K562 (cell line): ENCODE measurements at regions not wholly inside any gene's neighbourhood (a gene's known extent, or its start where the extent isn't known, plus 50 kb on each side); places are given as distances from the start of the nearest gene placed in this dataset.

Experiments used
- ATAC-seq: fragments of 200-7000 bp; cut with Tn5 transposase; 3 replicates; pipeline ENCODE4 v1.9.1; 2020; ENCODE audit warnings: moderate library complexity
- BruUV-seq: library from RNA; stranded (reverse); fragments of 400-500 nt; replicated peaks from 2 replicates; lab custom pipeline; 2021; lab: Mats Ljungman, UMichigan
- CTCF ChIA-PET: fragments of 300-600 bp; formaldehyde crosslinking; extraction: SDS; loops from one replicate; lab custom pipeline; 2021; ENCODE audit warnings: low intra/inter-chr PET ratio; lab: Yijun Ruan, JAX
- POLR2A ChIA-PET: fragments of 300-600, 350-650 bp; sonication (Branson Sonifier 250); formaldehyde crosslinking; extraction: SDS; loops from one replicate; lab custom pipeline; 2021; ENCODE audit warnings: antibody characterized with exemption, inconsistent platforms; lab: Yijun Ruan, JAX
- DNase-seq, 4 experiments: peaks; one replicate each; pipeline versions ENCODE4 v3.0.0 to v3.0.0-alpha.2; 2011 to 2018; ENCODE audit warnings: low spot score in 3 of 4, mixed read lengths in 3 of 4; ENCODE audit errors: extremely low read depth in 1 of 4
- FAIRE-seq: peaks from 2 replicates; lab custom pipeline; 2011; peaks lifted over from hg19 to GRCh38; lab: Jason Lieb, UNC
- H2AFZ ChIP-seq: 2 replicates; pipeline ENCODE4 v1.6.0; 2011; ENCODE audit warnings: low read depth, low read length, control low read depth, inconsistent platforms
- H3K27ac ChIP-seq: fragments of 200-600 bp; 3 replicates; pipeline ENCODE4 v1.8.0; 2011; ENCODE audit warnings: low read depth, mild to moderate bottlenecking, control low read depth, inconsistent platforms, low read length, moderate library complexity, mixed read lengths; ENCODE audit errors: extremely low read depth
- H3K27me3 ChIP-seq, 2 experiments: fragments of 300-600 bp in 1 of 2; 2 replicates in 1 of 2; 3 replicates in 1 of 2; pipeline versions ENCODE4 v1.6.0 to v1.8.0; 2011; ENCODE audit warnings: inconsistent platforms in 2 of 2, low read length in 2 of 2, mild to moderate bottlenecking in 1 of 2, mixed read lengths in 1 of 2, moderate library complexity in 1 of 2; ENCODE audit not compliant: control insufficient read depth in 2 of 2, insufficient read depth in 2 of 2
- H3K36me3 ChIP-seq: fragments of 300-600 bp; 3 replicates; pipeline ENCODE4 v1.8.0; 2011; ENCODE audit warnings: mild to moderate bottlenecking, low read length, inconsistent platforms; ENCODE audit not compliant: control insufficient read depth, insufficient read depth
- H3K4me1 ChIP-seq, 2 experiments: fragments of 200-600 bp in 1 of 2; replicated peaks in 1 of 2; 2 replicates in 1 of 2; 3 replicates in 1 of 2; pipeline versions ENCODE4 v1.5.1 to v1.8.0; 2011; ENCODE audit warnings: inconsistent platforms in 2 of 2, low read length in 2 of 2, mild to moderate bottlenecking in 1 of 2, mixed read lengths in 1 of 2, moderate library complexity in 1 of 2; ENCODE audit not compliant: control insufficient read depth in 2 of 2, insufficient read depth in 2 of 2
- H3K4me2 ChIP-seq: 2 replicates; pipeline ENCODE4 v1.6.1; 2011; ENCODE audit warnings: low read length, control low read depth, inconsistent platforms, mixed read lengths; ENCODE audit not compliant: insufficient read depth
- H3K4me3 ChIP-seq: fragments of 200-600 bp; sonication (generic), shearing (Covaris generic); 2 replicates; pipeline ENCODE4 v1.5.1; 2016; ENCODE audit warnings: control low read depth, inconsistent platforms
- H3K79me2 ChIP-seq: fragments of 200-600 bp; 3 replicates; pipeline ENCODE4 v1.8.0; 2011; ENCODE audit warnings: low read length, inconsistent platforms; ENCODE audit not compliant: control insufficient read depth, insufficient read depth
- H3K9ac ChIP-seq, 2 experiments: 2 replicates each; pipeline versions ENCODE4 v1.6.0 to v1.6.1; 2011; ENCODE audit warnings: low read depth in 2 of 2, low read length in 2 of 2, control low read depth in 1 of 2, inconsistent platforms in 1 of 2, mild to moderate bottlenecking in 1 of 2, mixed read lengths in 1 of 2; ENCODE audit not compliant: insufficient read depth in 1 of 2
- H3K9me1 ChIP-seq: one replicate; pipeline ENCODE4 v1.6.0; 2011; ENCODE audit warnings: inconsistent platforms, mild to moderate bottlenecking, low read length, moderate library complexity; ENCODE audit not compliant: control insufficient read depth, insufficient read depth
- H3K9me3 ChIP-seq: replicated peaks from 2 replicates; pipeline ENCODE4 v1.5.1; 2011; ENCODE audit warnings: low read depth, low read length, inconsistent platforms; ENCODE audit not compliant: control insufficient read depth, insufficient read depth
- H4K20me1 ChIP-seq: replicated peaks from 2 replicates; pipeline ENCODE4 v1.6.1; 2011; ENCODE audit warnings: low read length, inconsistent platforms, mixed read lengths; ENCODE audit not compliant: control insufficient read depth, insufficient read depth
- EGR1 ChIP-seq: fragments of 450-650 bp; conservative IDR thresholded peaks from 2 replicates; pipeline ENCODE4 v1.6.1; 2017; ENCODE audit warnings: mild to moderate bottlenecking
- NR2C1 ChIP-seq, 2 experiments: fragments of 450-650 bp; IDR thresholded peaks; 2 replicates each; pipeline ENCODE4 v1.6.1; 2017; ENCODE audit warnings: mild to moderate bottlenecking in 2 of 2, antibody characterized with exemption in 1 of 2, inconsistent platforms in 1 of 2, missing compliant biosample characterization in 1 of 2, missing genetic modification characterization in 1 of 2
- WGBS: fragments of 100-300 bp; shearing (Covaris generic); methylation state at CpG from one replicate; pipeline ENCODE4 v1.1.6; 2016; ENCODE audit warnings: low coverage, mixed read lengths; ENCODE audit not compliant: insufficient coverage; ENCODE audit errors: missing lambda C conversion rate; 5-methylcytosine and 5-hydroxymethylcytosine counted together
- in situ Hi-C: fragments of 300-500 bp; cut with MboI; formaldehyde crosslinking; loops from 4 replicates; pipeline ENCODE4 v1.15.0; 2018; ENCODE audit warnings: inconsistent platforms, mixed read lengths
- intact Hi-C: fragments of 100-400 bp; cut with micrococcal nuclease; formaldehyde crosslinking; loops from 2 replicates; pipeline ENCODE4 v1.14.2; 2022
- TF ChIP-seq, protein P1 (sequence below), 2 experiments: fragments of 450-650 bp in 1 of 2; sonication (generic) in 1 of 2; formaldehyde crosslinking in 1 of 2; IDR thresholded peaks in 1 of 2; conservative IDR thresholded peaks in 1 of 2; 2 replicates each; pipeline versions ENCODE4 v1.6.1 to v1.8.1; 2016 to 2023; ENCODE audit warnings: mild to moderate bottlenecking in 2 of 2, moderate library complexity in 2 of 2, inconsistent platforms in 1 of 2, missing genetic modification reagents in 1 of 2
- TF ChIP-seq, protein P2 (sequence below), 2 experiments: fragments of 250-450 bp in 1 of 2; fragments of 450-650 bp in 1 of 2; sonication (Bioruptor Pico) in 1 of 2; IDR thresholded peaks; 2 replicates each; pipeline versions ENCODE4 v1.6.1 to v1.8.0; 2016 to 2021; ENCODE audit warnings: mild to moderate bottlenecking in 2 of 2, moderate library complexity in 2 of 2, missing compliant biosample characterization in 1 of 2, missing genetic modification characterization in 1 of 2

DNA sequence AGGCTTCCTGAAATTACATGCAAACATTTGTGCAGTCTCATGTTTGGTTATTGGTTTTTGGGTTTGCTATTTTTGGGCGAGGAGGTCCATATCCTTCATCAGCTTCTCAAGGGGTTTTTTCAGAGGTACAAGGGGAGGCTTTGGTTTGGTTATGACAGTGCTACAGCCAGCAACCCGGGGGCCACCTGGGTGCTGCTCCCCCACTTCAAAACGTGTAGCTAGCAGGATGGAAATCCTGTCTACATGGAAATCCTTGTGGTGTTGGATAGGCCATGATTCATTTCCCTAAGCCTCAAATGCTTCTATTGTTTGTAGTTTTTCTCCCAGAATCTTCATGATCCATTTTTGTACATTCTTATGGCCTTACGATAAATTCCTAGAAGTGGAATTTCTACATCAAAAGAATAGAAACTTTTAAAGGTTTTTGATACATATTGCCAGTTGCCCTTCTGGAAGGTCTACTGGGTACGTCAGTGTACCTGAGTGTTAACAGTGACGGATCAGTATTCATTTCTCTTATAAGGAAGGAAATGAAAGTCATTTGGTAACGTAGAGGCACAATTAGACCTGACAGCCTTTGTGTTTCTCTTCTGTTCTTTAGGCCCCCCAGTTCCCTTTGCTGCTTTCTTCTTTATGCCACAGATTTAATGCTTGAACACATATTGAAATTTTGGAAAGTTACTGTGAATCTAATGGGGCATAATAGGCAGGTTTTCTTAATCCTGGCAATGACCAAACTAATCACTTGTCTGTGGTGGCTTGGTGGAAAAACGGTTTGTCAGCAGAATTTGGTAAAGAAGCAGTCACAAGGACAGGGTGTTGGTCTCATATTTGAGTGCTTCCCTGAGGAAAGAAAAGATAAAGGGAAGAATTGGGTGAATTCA, 69.7 kb upstream of the ABL1 start:
- BruUV-seq: no TSS peak

More for the DNA sequence above, 69.7 kb upstream of the ABL1 start:
- Histone ChIP-seq H3K9me1 (no peaks in the 10 kb centered on the region), H3K27me3 (no peaks in the 10 kb centered on the region), H3K79me2 (no peaks in the 10 kb centered on the region), H3K9me3 (no peaks in the 10 kb centered on the region), H3K36me3 (peaks cover 23% of the 10 kb centered on the region), H3K4me3 (no peak overlapping the region), H3K4me2 (no peak overlapping the region), H4K20me1 (peaks cover 16% of the 10 kb centered on the region), H3K9ac (peak overlapping the region in 1 of 2 experiments; percentile 38; a peak in 1 of 4 replicates), H3K27ac (no peak overlapping the region), H3K4me1 (peaks cover 6 to 9% of the 10 kb centered on the region in 2 experiments; a peak in 4 of 5 replicates), H2AFZ (no peak overlapping the region)
- no peak for DNase-seq
- intact Hi-C loops: no loop called here
- TF ChIP-seq, protein P1, sequence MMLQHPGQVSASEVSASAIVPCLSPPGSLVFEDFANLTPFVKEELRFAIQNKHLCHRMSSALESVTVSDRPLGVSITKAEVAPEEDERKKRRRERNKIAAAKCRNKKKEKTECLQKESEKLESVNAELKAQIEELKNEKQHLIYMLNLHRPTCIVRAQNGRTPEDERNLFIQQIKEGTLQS (IDR thresholded peaks at IDR 0.05): no peak
- TF ChIP-seq, protein P1 (CRISPR knock-in tag; conservative IDR thresholded peaks at IDR 0.05): peak; percentile 60; the same call in 1 of the 2 replicates
- TF ChIP-seq, protein P2, sequence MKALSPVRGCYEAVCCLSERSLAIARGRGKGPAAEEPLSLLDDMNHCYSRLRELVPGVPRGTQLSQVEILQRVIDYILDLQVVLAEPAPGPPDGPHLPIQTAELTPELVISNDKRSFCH (CRISPR knock-in tag; IDR thresholded peaks at IDR 0.05): no peak
- TF ChIP-seq, protein P2 (tag; IDR thresholded peaks at IDR 0.05): no peak
- TF ChIP-seq EGR1 (no peak), NR2C1 (IDR thresholded peaks at IDR 0.05) (no peak), NR2C1 (tag; IDR thresholded peaks at IDR 0.05) (no peak)
- in situ Hi-C loops: loop anchor here (5.0 kb wide), 1 partner anchor 48 kb away; no protein-coding TSS in a partner anchor
- ChIA-PET POLR2A (interaction anchor here (0.6 to 5.9 kb wide), 7 partner anchors 9 to 910 kb away, joined by 3 to 60 read pairs (median 6); no protein-coding TSS in a partner anchor), CTCF (interaction anchor here (0.6 to 12.9 kb wide), 3 partner anchors 85 to 256 kb away, joined by 3 to 636 read pairs (median 3); no protein-coding TSS in a partner anchor)
- no peak for ATAC-seq
- FAIRE-seq: no peak
- WGBS: 56% methylated on average over 8 of the region's 8 CpGs
